RWPE1 (cell line): ENCODE measurements at regions not wholly inside any gene's neighbourhood (a gene's known extent, or its start where the extent isn't known, plus 50 kb on each side); places are given as distances from the start of the nearest gene placed in this dataset.

Experiments
- CTCF ChIA-PET: fragments of 350-600 bp; sonication (Branson Sonifier 250); formaldehyde crosslinking; extraction: SDS; loops from one replicate; lab custom pipeline; 2021; lab: Yijun Ruan, JAX
- POLR2A ChIA-PET: fragments of 400-600 bp; formaldehyde crosslinking; extraction: SDS; loops from one replicate; lab custom pipeline; 2020; ENCODE audit warnings: antibody characterized with exemption; ENCODE audit not compliant: low non-redundant PET; lab: Yijun Ruan, JAX
- DNase-seq: peaks from one replicate; pipeline ENCODE4 v3.0.0; 2012; ENCODE audit warnings: low spot score
- H3K27ac ChIP-seq: fragments of 450-650 bp; 2 replicates; pipeline ENCODE4 v1.5.1; 2017
- CTCF ChIP-seq: fragments of 450-650 bp; conservative IDR thresholded peaks from 2 replicates; pipeline ENCODE4 v1.5.1; 2017; ENCODE audit warnings: low read depth, mild to moderate bottlenecking

- no peak for TF ChIP-seq CTCF
- ChIA-PET POLR2A (no interaction called here), CTCF (no interaction called here)
- no peak overlapping the region for H3K27ac ChIP-seq
- DNase-seq: no peak
These were observed 218.1 kb downstream of the NSUN3 start for GRCh38 chr3:94280958-94281357.

GRCh38 chr3:94285872-94286271, 223.0 kb downstream of the NSUN3 start:
- peak; percentile 21; the same call in 1 of the 2 replicates for TF ChIP-seq CTCF
- ChIA-PET POLR2A (no interaction called here), CTCF (interaction anchor here (0.6 to 0.7 kb wide), 3 partner anchors 15 to 509 kb away, joined by 3 read pairs; no protein-coding TSS in a partner anchor)
- peak; percentile 24 for DNase-seq
- H3K27ac ChIP-seq: no peak overlapping the region

- H3K27ac ChIP-seq: no peak overlapping the region
- ChIA-PET CTCF (interaction anchor here (0.6 kb wide), 1 partner anchor 177 kb away, joined by 4 read pairs; no protein-coding TSS in a partner anchor), POLR2A (no interaction called here)
- no peak for TF ChIP-seq CTCF
- no peak for DNase-seq
These were observed 228.8 kb downstream of the NSUN3 start for GRCh38 chr3:94291686-94292085.

GRCh38 chr3:94292151-94292550, 229.3 kb downstream of the NSUN3 start:
- H3K27ac ChIP-seq: no peak overlapping the region
- DNase-seq: no peak
- ChIA-PET POLR2A (no interaction called here), CTCF (no interaction called here)
- no peak for TF ChIP-seq CTCF

- CTCF ChIA-PET: no interaction called here
- no peak for TF ChIP-seq CTCF
- no peak for DNase-seq
- POLR2A ChIA-PET: no interaction called here
- peak overlapping the region; percentile 59 for H3K27ac ChIP-seq
These were observed 230.9 kb downstream of the NSUN3 start for GRCh38 chr3:94293793-94294195.

GRCh38 chr3:94294806-94295205, 231.9 kb downstream of the NSUN3 start:
- no peak for TF ChIP-seq CTCF
- POLR2A ChIA-PET: no interaction called here

More at GRCh38 chr3:94294806-94295205, 231.9 kb downstream of the NSUN3 start:
- no peak overlapping the region for H3K27ac ChIP-seq
- no peak for DNase-seq
- CTCF ChIA-PET: no interaction called here
